ENCODE measurements at regions not wholly inside any gene's neighbourhood (a gene's known extent, or its start where the extent isn't known, plus 50 kb on each side); places are given as distances from the start of the nearest gene placed in this dataset.

- DNase-seq (ENCODE audit: low read depth in 2 of 2) = no peak
These were observed 183.2 kb downstream of the MRPL39 start for GRCh38 chr21:25424048-25424447.

GRCh38 chr21:25422610-25423608, 184.4 kb downstream of the MRPL39 start:
- no peak for DNase-seq (ENCODE audit: low read depth in 2 of 2)

GRCh38 chr21:25421321-25422028, 185.8 kb downstream of the MRPL39 start:
- DNase-seq (ENCODE audit: low read depth in 2 of 2) = peak; percentile 9 to 22

- DNase-seq (ENCODE audit: low read depth in 2 of 2) = no peak
These were observed 186.4 kb downstream of the MRPL39 start for GRCh38 chr21:25420831-25421230.

- no peak for DNase-seq (ENCODE audit: low read depth in 2 of 2)
These were observed 190.6 kb downstream of the MRPL39 start for GRCh38 chr21:25416669-25417068.

- no peak for DNase-seq (ENCODE audit: low read depth in 2 of 2)
These were observed 195.2 kb downstream of the MRPL39 start for GRCh38 chr21:25412100-25412499.

- DNase-seq (ENCODE audit: low read depth in 2 of 2) = no peak
These were observed 197.3 kb downstream of the MRPL39 start for GRCh38 chr21:25409978-25410377.

GRCh38 chr21:25408666-25409065, 198.6 kb downstream of the MRPL39 start:
- no peak for DNase-seq (ENCODE audit: low read depth in 2 of 2)

GRCh38 chr21:25406887-25407579, 200.2 kb downstream of the MRPL39 start:
- DNase-seq (ENCODE audit: low read depth in 2 of 2) = no peak

- no peak for DNase-seq (ENCODE audit: low read depth in 2 of 2)
These were observed 201.3 kb downstream of the MRPL39 start for GRCh38 chr21:25405984-25406383.

GRCh38 chr21:25402134-25402961, 204.9 kb downstream of the MRPL39 start:
- DNase-seq (ENCODE audit: low read depth in 2 of 2) = no peak

- DNase-seq (ENCODE audit: low read depth in 2 of 2) = no peak
These were observed 206.9 kb downstream of the MRPL39 start for GRCh38 chr21:25400427-25400826.

GRCh38 chr21:25398630-25399029, 208.7 kb downstream of the MRPL39 start:
- no peak for DNase-seq (ENCODE audit: low read depth in 2 of 2)

- no peak for DNase-seq (ENCODE audit: low read depth in 2 of 2)
These were observed 211.1 kb downstream of the MRPL39 start for GRCh38 chr21:25396135-25396711.

GRCh38 chr21:25391777-25392176, 215.5 kb downstream of the MRPL39 start:
- no peak for DNase-seq (ENCODE audit: low read depth in 2 of 2)

- DNase-seq (ENCODE audit: low read depth in 2 of 2) = no peak
These were observed 216.6 kb downstream of the MRPL39 start for GRCh38 chr21:25390701-25391100.

- no peak for DNase-seq (ENCODE audit: low read depth in 2 of 2)
These were observed 219.6 kb downstream of the MRPL39 start for GRCh38 chr21:25387665-25388064.

- peak; percentile 30 to 62 for DNase-seq (ENCODE audit: low read depth in 2 of 2)
These were observed 221.3 kb downstream of the MRPL39 start for GRCh38 chr21:25385911-25386474.

GRCh38 chr21:25385341-25385740, 221.9 kb downstream of the MRPL39 start:
- DNase-seq (ENCODE audit: low read depth in 2 of 2) = no peak

- DNase-seq (ENCODE audit: low read depth in 2 of 2) = no peak
These were observed 222.5 kb downstream of the MRPL39 start for GRCh38 chr21:25384782-25385181.
